GM13976 (cell line): ENCODE measurements at regions not wholly inside any gene's neighbourhood (a gene's known extent, or its start where the extent isn't known, plus 50 kb on each side); places are given as distances from the start of the nearest gene placed in this dataset.

Source experiments
- DNase-seq: peaks from one replicate; pipeline ENCODE4 v3.0.0; 2012; ENCODE audit warnings: low spot score
- CTCF ChIP-seq: IDR thresholded peaks from 2 replicates; pipeline ENCODE4 v1.5.1; 2012; ENCODE audit warnings: borderline replicate concordance, mild to moderate bottlenecking; ENCODE audit not compliant: insufficient read depth; ENCODE audit errors: extremely low read depth, missing control alignments, control extremely low read depth
- in situ Hi-C: fragments of 300-500 bp; cut with MboI; formaldehyde crosslinking; loops from one replicate; pipeline ENCODE4 v1.12.0; 2022; ENCODE audit warnings: low sequenced_read_pairs, mixed read lengths, inconsistent platforms; ENCODE audit not compliant: unreplicated experiment

DNA sequence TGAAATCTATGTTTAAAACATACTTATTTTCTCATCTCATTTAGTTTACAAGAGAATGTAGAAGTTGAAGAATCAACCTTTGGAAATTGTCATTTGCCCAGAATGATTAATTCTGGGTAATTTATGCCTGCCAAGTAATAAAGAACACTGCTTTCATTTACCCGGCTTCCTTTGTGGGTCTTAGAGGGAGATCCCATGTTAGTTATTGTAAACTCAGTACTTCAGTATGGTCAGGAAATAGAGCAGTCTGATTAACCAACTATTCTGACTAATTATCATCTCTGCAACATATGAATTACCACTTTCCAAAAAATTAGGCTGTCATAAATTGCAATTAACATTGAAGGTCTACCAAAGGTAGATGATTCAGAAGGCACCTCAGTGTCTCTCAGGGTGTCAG is 324.5 kb downstream of the HNRNPD start:
- no peak for TF ChIP-seq CTCF
- DNase-seq = no peak
- in situ Hi-C loops = no loop called here

- no peak for TF ChIP-seq CTCF
- in situ Hi-C loops = no loop called here
- no peak for DNase-seq
Observed at GRCh38 chr4:82047731-82048130, 326.1 kb downstream of the HNRNPD start.

GRCh38 chr4:82046796-82047195 is 327.0 kb downstream of the HNRNPD start:
- TF ChIP-seq CTCF = no peak
- in situ Hi-C loops = no loop called here
- DNase-seq = no peak

DNA sequence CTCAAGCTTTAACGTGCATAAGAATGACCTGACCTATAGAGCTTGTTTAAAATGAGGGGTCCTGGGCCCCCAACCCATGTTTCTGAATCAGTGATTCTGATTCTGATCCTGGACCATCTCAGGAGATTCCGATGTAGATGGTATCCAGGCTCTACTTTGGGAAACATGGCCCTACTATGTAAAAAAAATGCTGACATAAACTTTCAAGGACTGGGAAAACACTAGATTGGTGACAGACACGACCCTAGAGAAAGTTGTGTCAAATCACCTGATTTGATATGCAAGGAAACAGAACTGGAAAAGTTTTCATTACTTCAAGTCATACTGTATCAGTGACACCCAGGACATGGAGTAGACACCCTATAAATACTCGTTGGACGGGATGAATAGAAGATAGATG is 328.5 kb downstream of the HNRNPD start:
- no peak for DNase-seq
- no peak for TF ChIP-seq CTCF
- in situ Hi-C loops = no loop called here

DNA sequence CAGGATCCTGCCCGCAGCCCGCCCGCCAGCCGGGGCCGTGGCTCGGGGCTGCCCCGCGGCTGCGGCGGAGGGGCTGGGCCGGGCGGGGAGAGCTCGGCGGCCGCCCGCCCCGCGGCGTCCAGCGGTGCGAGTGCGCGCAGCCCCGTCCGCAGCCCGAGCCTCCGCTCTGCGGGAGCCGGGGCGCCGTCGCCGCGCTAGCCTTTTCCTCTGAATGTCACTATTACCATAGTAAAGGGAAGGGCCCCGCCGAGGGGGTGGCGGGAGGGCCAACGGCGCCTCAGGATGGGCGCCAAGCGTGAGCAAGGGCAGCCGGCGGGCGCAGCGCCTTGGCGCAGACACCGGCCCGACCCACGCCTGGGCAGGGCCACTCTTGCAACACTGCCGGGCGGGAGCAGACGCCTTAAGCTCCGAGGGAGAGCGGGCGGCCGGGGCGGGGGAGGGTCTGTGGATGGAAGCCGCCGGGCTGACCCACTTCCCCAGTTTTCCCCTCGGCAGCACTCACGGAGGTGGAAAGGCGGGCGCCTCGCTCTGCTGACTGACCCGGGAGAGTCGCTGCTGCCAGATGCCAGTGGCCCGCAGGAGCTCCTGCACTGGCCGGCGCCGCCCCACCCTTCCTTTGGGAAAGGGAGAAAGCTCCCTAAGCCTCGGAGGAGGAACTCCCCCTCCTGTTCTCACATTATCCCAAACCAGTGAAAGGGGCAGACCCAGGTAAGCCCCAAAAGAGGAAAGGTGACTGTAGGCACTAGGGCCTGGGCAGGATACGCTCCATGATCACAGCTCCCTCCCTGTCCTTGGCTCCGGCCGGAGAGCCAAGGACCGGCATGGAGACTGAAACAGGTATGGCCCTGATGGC is 329.4 kb downstream of the HNRNPD start:
- TF ChIP-seq CTCF = no peak
- peak; percentile 20 for DNase-seq
- in situ Hi-C loops = no loop called here

DNA sequence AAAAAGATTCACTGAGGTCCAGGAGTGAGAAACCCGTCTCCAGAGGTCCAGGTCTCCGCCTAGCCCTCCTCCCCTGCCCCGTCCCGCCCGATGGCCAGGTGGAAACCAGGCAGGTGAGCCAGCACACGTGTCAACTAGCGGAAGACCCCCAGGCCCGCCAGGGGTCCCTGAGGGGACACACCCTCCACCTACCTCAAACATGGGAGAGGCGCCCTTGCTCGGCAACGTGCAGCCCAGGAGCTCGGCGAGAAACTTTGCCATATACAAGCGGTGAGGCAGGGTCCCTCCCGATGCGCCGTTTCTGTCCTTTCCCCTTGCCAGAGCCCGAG is 330.0 kb downstream of the HNRNPD start:
- TF ChIP-seq CTCF = no peak
- in situ Hi-C loops = no loop called here
- DNase-seq = no peak
